ENCODE measurements at regions not wholly inside any gene's neighbourhood (a gene's known extent, or its start where the extent isn't known, plus 50 kb on each side); places are given as distances from the start of the nearest gene placed in this dataset.

GRCh38 chr2:239792405-239793084 is 232.6 kb downstream of the NDUFA10 start:
- no peaks in the 10 kb centered on the region for H3K9me3 Mint-ChIP-seq
- H3K27ac Mint-ChIP-seq, result no peak overlapping the region
- H3K4me1 Mint-ChIP-seq (ENCODE audit: low read depth), result no peaks in the 10 kb centered on the region
- no peak for DNase-seq (ENCODE audit: low spot score)
- H3K27me3 Mint-ChIP-seq (ENCODE audit: low read depth), result peaks cover 5% of the 10 kb centered on the region
- no peaks in the 10 kb centered on the region for H3K36me3 Mint-ChIP-seq (ENCODE audit: low read depth)
- no peak overlapping the region for H3K4me3 Mint-ChIP-seq (ENCODE audit: low read depth)
- intact Hi-C loops (cut with micrococcal nuclease), result no loop called here

DNA sequence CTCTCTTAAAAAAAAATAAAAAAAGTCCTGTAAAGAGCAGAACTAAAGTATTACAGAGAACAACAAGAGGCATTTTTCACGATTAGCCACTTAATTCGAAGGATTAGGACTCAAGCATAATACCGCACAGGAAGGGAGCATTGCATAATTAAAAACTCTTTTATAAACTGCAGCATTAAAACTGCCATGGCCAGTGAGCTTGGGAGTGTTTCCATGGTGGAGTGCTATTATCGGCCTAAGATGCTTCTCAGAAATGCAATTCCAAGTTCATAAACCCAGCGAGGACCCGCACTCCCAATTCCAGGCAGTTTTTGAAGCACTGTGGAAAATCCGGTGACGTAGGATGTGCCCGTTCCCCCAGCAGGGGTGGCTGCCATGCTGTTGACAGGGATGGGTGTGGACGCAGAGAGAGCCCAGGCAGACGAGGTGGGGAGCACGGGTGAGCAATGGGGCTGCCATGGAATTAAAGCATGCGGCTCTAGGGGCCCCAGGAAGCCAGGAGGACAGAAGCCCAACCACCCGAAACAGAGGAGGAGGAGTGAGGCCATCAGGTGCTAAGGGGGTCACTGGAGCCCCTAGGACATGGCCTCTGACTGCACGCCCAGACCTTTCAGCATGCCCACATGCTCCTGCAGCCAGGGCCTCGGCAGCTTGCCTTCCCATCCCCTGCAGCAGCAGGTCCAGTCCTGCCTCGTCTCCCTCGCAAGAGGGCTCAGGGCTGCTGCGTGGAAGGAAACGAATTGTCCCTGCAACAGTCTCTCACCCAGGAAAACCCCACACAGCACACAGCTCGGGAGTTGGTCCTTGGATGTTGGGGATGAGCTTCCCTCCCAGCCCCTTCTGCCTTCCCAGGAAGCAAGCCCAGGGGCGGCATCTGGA is 233.4 kb downstream of the NDUFA10 start:
- intact Hi-C loops (cut with micrococcal nuclease), result no loop called here
- H3K4me1 Mint-ChIP-seq (ENCODE audit: low read depth), result no peaks in the 10 kb centered on the region
- no peak for DNase-seq (ENCODE audit: low spot score)
- no peaks in the 10 kb centered on the region for H3K9me3 Mint-ChIP-seq
- no peak overlapping the region for H3K4me3 Mint-ChIP-seq (ENCODE audit: low read depth)
- no peak overlapping the region for H3K27ac Mint-ChIP-seq
- H3K36me3 Mint-ChIP-seq (ENCODE audit: low read depth), result no peaks in the 10 kb centered on the region
- H3K27me3 Mint-ChIP-seq (ENCODE audit: low read depth), result no peaks in the 10 kb centered on the region

GRCh38 chr2:239790721-239791120 is 234.4 kb downstream of the NDUFA10 start:
- Mint-ChIP-seq H3K9me3 (no peaks in the 10 kb centered on the region), H3K4me3 (ENCODE audit: low read depth) (no peak overlapping the region), H3K4me1 (ENCODE audit: low read depth) (no peaks in the 10 kb centered on the region), H3K27ac (no peak overlapping the region), H3K36me3 (ENCODE audit: low read depth) (no peaks in the 10 kb centered on the region), H3K27me3 (ENCODE audit: low read depth) (peaks cover 5% of the 10 kb centered on the region)
- intact Hi-C loops (cut with micrococcal nuclease), result no loop called here
- DNase-seq (ENCODE audit: low spot score), result no peak

DNA sequence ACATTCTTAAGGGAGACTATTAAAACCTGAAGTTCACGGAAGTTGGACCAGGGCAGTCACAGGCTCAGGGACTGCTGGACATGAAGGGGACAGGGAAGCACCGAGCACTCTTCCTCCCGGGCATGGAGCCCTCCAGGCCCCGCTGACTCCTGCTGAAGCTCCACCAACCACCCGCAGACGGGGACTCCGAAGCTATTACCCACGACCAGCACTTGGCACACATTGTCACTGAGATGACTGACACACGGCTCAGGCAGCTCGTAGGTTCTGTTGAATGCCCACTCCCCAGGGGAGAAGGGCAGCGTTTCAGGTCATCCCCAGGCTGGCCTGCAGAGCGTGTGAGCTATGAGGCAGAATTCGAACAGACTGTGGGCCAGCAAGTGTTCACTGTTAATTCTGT is 234.8 kb downstream of the NDUFA10 start:
- Mint-ChIP-seq H3K27ac (no peak overlapping the region), H3K27me3 (ENCODE audit: low read depth) (peaks cover 5% of the 10 kb centered on the region), H3K36me3 (ENCODE audit: low read depth) (no peaks in the 10 kb centered on the region), H3K4me1 (ENCODE audit: low read depth) (no peaks in the 10 kb centered on the region), H3K9me3 (no peaks in the 10 kb centered on the region), H3K4me3 (ENCODE audit: low read depth) (no peak overlapping the region)
- no peak for DNase-seq (ENCODE audit: low spot score)
- intact Hi-C loops (cut with micrococcal nuclease), result no loop called here

DNA sequence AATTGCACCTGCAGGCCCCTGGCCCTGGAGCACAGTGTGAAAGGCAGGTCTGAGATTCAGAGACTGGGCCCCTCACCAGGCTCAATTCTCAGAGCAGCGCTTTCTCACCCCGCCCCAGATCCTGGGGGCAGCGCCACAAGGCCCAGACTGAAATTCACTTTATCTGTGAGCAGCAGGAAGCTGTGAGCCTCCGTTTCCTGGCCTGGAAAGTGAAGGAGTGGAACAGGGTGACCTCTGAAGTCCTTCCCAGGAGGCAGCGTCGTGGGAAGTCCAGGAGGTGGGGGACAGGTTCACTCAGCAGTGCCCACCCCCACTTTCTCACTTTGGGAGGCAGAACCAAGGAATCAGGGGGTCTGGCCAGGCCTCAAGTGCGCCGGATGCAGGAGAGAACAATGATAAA is 235.4 kb downstream of the NDUFA10 start:
- intact Hi-C loops (cut with micrococcal nuclease), result no loop called here
- H3K36me3 Mint-ChIP-seq (ENCODE audit: low read depth), result no peaks in the 10 kb centered on the region
- H3K27ac Mint-ChIP-seq, result no peak overlapping the region
- H3K9me3 Mint-ChIP-seq, result no peaks in the 10 kb centered on the region
- no peak overlapping the region for H3K4me3 Mint-ChIP-seq (ENCODE audit: low read depth)
- DNase-seq (ENCODE audit: low spot score), result no peak
- no peaks in the 10 kb centered on the region for H3K4me1 Mint-ChIP-seq (ENCODE audit: low read depth)
- peaks cover 7% of the 10 kb centered on the region for H3K27me3 Mint-ChIP-seq (ENCODE audit: low read depth)

GRCh38 chr2:239788576-239789098 is 236.5 kb downstream of the NDUFA10 start:
- intact Hi-C loops (cut with micrococcal nuclease), result no loop called here
- peaks cover 12% of the 10 kb centered on the region for H3K27me3 Mint-ChIP-seq (ENCODE audit: low read depth)
- no peaks in the 10 kb centered on the region for H3K36me3 Mint-ChIP-seq (ENCODE audit: low read depth)
- no peaks in the 10 kb centered on the region for H3K9me3 Mint-ChIP-seq
- H3K4me1 Mint-ChIP-seq (ENCODE audit: low read depth), result no peaks in the 10 kb centered on the region
- H3K27ac Mint-ChIP-seq, result no peak overlapping the region
- H3K4me3 Mint-ChIP-seq (ENCODE audit: low read depth), result no peak overlapping the region
- DNase-seq (ENCODE audit: low spot score), result no peak

- Mint-ChIP-seq H3K36me3 (ENCODE audit: low read depth) (no peaks in the 10 kb centered on the region), H3K4me3 (ENCODE audit: low read depth) (no peak overlapping the region), H3K27me3 (ENCODE audit: low read depth) (peaks cover 13% of the 10 kb centered on the region), H3K4me1 (ENCODE audit: low read depth) (no peaks in the 10 kb centered on the region), H3K27ac (no peak overlapping the region), H3K9me3 (no peaks in the 10 kb centered on the region)
- intact Hi-C loops (cut with micrococcal nuclease), result no loop called here
- DNase-seq (ENCODE audit: low spot score), result no peak
Measured at GRCh38 chr2:239787538-239788050, 237.5 kb downstream of the NDUFA10 start.

DNA sequence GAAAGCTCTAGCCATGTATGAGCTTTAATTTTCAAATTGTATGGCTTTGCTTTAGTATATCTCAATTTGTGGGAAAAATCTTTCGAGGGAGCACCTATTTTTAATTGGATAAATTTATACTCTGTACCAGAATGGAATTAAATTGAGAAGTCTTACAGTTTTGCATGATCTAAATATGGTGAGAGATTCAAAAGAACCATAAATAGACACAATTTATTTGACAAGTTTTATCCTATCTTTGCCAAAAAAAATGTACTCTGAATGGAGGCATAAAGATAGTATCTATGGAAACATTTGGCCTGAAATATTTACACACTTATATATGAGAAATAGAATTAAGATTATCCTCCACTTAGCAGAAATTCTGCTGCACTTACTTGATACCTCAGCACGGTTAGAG is 238.4 kb downstream of the NDUFA10 start:
- Mint-ChIP-seq H3K4me3 (ENCODE audit: low read depth) (no peak overlapping the region), H3K4me1 (ENCODE audit: low read depth) (no peaks in the 10 kb centered on the region), H3K36me3 (ENCODE audit: low read depth) (no peaks in the 10 kb centered on the region), H3K27me3 (ENCODE audit: low read depth) (peaks cover 13% of the 10 kb centered on the region), H3K27ac (no peak overlapping the region), H3K9me3 (no peaks in the 10 kb centered on the region)
- no peak for DNase-seq (ENCODE audit: low spot score)
- intact Hi-C loops (cut with micrococcal nuclease), result no loop called here

- intact Hi-C loops (cut with micrococcal nuclease), result no loop called here
- DNase-seq (ENCODE audit: low spot score), result no peak
- Mint-ChIP-seq H3K4me3 (ENCODE audit: low read depth) (no peak overlapping the region), H3K9me3 (no peaks in the 10 kb centered on the region), H3K27me3 (ENCODE audit: low read depth) (peaks cover 13% of the 10 kb centered on the region), H3K27ac (no peak overlapping the region), H3K4me1 (ENCODE audit: low read depth) (no peaks in the 10 kb centered on the region), H3K36me3 (ENCODE audit: low read depth) (no peaks in the 10 kb centered on the region)
Measured at GRCh38 chr2:239781454-239781853, 243.7 kb downstream of the NDUFA10 start.

GRCh38 chr2:239780236-239780994 is 244.7 kb downstream of the NDUFA10 start:
- Mint-ChIP-seq H3K36me3 (ENCODE audit: low read depth) (no peaks in the 10 kb centered on the region), H3K27ac (no peak overlapping the region), H3K27me3 (ENCODE audit: low read depth) (peaks cover 9% of the 10 kb centered on the region), H3K9me3 (no peaks in the 10 kb centered on the region), H3K4me1 (ENCODE audit: low read depth) (no peaks in the 10 kb centered on the region), H3K4me3 (ENCODE audit: low read depth) (no peak overlapping the region)
- no peak for DNase-seq (ENCODE audit: low spot score)
- intact Hi-C loops (cut with micrococcal nuclease), result no loop called here

DNA sequence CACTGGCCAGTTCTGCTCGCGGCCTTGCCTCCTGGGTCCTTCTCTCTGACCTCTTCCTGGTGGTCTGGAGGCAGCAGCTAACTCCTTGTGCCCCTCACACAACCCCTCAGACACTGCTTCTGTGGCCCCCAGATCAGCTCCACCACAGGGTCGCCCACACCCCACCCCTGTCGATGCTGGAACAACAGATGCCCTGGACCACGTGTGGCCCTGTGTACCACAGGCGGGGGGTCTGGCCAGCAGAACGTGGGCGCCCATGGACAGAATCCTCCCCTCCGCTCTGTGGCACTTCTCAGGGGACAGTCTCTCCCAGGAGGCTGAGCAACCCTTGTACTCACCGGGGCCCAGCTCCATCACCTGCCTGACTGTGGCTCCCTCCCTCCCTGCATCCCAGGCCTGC is 245.6 kb downstream of the NDUFA10 start:
- intact Hi-C loops (cut with micrococcal nuclease), result no loop called here
- DNase-seq (ENCODE audit: low spot score), result no peak
- no peaks in the 10 kb centered on the region for H3K9me3 Mint-ChIP-seq
- no peak overlapping the region for H3K4me3 Mint-ChIP-seq (ENCODE audit: low read depth)
- no peaks in the 10 kb centered on the region for H3K36me3 Mint-ChIP-seq (ENCODE audit: low read depth)
- H3K4me1 Mint-ChIP-seq (ENCODE audit: low read depth), result no peaks in the 10 kb centered on the region
- H3K27ac Mint-ChIP-seq, result no peak overlapping the region
- H3K27me3 Mint-ChIP-seq (ENCODE audit: low read depth), result peaks cover 7% of the 10 kb centered on the region

DNA sequence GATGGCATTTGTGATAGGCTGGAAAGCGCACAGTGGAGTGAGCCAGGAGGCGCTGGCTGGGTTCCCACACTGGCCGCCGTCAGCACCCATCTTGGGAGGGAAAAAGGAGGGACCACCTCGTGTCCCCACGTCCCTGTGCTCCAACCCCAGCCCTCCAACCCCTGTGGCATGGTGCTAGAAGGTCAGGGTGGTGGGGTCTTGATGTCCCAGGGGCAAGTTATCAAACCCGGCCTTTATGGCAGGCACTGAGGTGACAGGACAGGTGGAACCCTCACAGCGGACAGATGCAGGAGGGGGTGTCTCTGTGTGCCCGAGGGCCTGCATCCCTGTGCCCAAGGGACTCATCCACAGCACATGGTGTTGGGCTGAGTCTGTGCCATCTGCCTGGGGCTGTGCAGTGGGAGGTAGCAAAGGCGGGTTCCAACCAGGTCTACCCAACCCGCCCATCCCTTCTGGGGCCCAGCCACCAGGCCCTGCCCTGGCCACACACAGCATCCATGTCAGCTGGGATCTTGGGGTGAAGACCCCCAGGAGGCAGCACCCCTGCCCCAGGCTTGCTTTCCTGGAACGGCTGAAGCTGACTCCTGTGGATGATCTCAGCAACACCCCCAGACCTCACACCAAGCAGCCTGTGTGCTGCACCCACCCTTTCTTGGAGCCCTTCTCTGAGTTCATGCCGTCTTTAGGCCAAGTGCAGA is 246.1 kb downstream of the NDUFA10 start:
- intact Hi-C loops (cut with micrococcal nuclease), result no loop called here

More for the DNA sequence above, 246.1 kb downstream of the NDUFA10 start:
- H3K9me3 Mint-ChIP-seq, result no peaks in the 10 kb centered on the region
- H3K27me3 Mint-ChIP-seq (ENCODE audit: low read depth), result peaks cover 5% of the 10 kb centered on the region
- no peak overlapping the region for H3K27ac Mint-ChIP-seq
- H3K4me3 Mint-ChIP-seq (ENCODE audit: low read depth), result no peak overlapping the region
- no peak for DNase-seq (ENCODE audit: low spot score)
- H3K36me3 Mint-ChIP-seq (ENCODE audit: low read depth), result no peaks in the 10 kb centered on the region
- H3K4me1 Mint-ChIP-seq (ENCODE audit: low read depth), result no peaks in the 10 kb centered on the region
